Suppressor macrophage treated with lipopolysaccharide for 4 hours (primary cell): ENCODE measurements at regions not wholly inside any gene's neighbourhood (a gene's known extent, or its start where the extent isn't known, plus 50 kb on each side); places are given as distances from the start of the nearest gene placed in this dataset.

Source experiments
- DNase-seq: peaks from one replicate; pipeline ENCODE4 v3.0.0-alpha.2; 2020

- no peak for DNase-seq
These were observed 333.3 kb downstream of the SLC16A7 start for GRCh38 chr12:59929110-59929509.

GRCh38 chr12:59934486-59934885 is 338.7 kb downstream of the SLC16A7 start:
- no peak for DNase-seq

GRCh38 chr12:59936534-59936933 is 340.7 kb downstream of the SLC16A7 start:
- DNase-seq, result no peak

GRCh38 chr12:59937148-59937547 is 341.3 kb downstream of the SLC16A7 start:
- no peak for DNase-seq

GRCh38 chr12:59938190-59938962 is 342.5 kb downstream of the SLC16A7 start:
- DNase-seq, result no peak

GRCh38 chr12:59940631-59941342 is 345.0 kb downstream of the SLC16A7 start:
- DNase-seq, result no peak

- DNase-seq, result no peak
These were observed 345.6 kb downstream of the SLC16A7 start for GRCh38 chr12:59941461-59941860.

GRCh38 chr12:59944177-59944576 is 348.3 kb downstream of the SLC16A7 start:
- no peak for DNase-seq

- DNase-seq, result no peak
These were observed 350.8 kb downstream of the SLC16A7 start for GRCh38 chr12:59946635-59947034.

GRCh38 chr12:59963546-59963945 is 367.7 kb downstream of the SLC16A7 start:
- no peak for DNase-seq

GRCh38 chr12:59972905-59973304 is 377.1 kb downstream of the SLC16A7 start:
- DNase-seq, result no peak

GRCh38 chr12:59973515-59973914 is 377.7 kb downstream of the SLC16A7 start:
- no peak for DNase-seq

GRCh38 chr12:59977779-59978178 is 381.9 kb downstream of the SLC16A7 start:
- no peak for DNase-seq

GRCh38 chr12:59980476-59980875 is 384.6 kb downstream of the SLC16A7 start:
- no peak for DNase-seq

GRCh38 chr12:59999291-59999690 is 403.5 kb downstream of the SLC16A7 start:
- DNase-seq, result no peak

GRCh38 chr12:60010486-60010885 is 414.7 kb downstream of the SLC16A7 start:
- DNase-seq, result no peak

- DNase-seq, result no peak
These were observed 416.8 kb downstream of the SLC16A7 start for GRCh38 chr12:60012659-60013058.

GRCh38 chr12:60014436-60014835 is 418.6 kb downstream of the SLC16A7 start:
- no peak for DNase-seq

- DNase-seq, result no peak
These were observed 424.2 kb downstream of the SLC16A7 start for GRCh38 chr12:60020068-60020467.

GRCh38 chr12:60021235-60021634 is 425.4 kb downstream of the SLC16A7 start:
- no peak for DNase-seq

GRCh38 chr12:60027266-60027665 is 431.4 kb downstream of the SLC16A7 start:
- no peak for DNase-seq

GRCh38 chr12:60034147-60034546 is 438.3 kb downstream of the SLC16A7 start:
- DNase-seq, result no peak

- no peak for DNase-seq
These were observed 440.0 kb downstream of the SLC16A7 start for GRCh38 chr12:60035835-60036234.

- DNase-seq, result no peak
These were observed 447.0 kb downstream of the SLC16A7 start for GRCh38 chr12:60042835-60043234.

- DNase-seq, result no peak
These were observed 447.4 kb downstream of the SLC16A7 start for GRCh38 chr12:60043236-60043635.
